NAMALWA (cell line): ENCODE measurements at regions not wholly inside any gene's neighbourhood (a gene's known extent, or its start where the extent isn't known, plus 50 kb on each side); places are given as distances from the start of the nearest gene placed in this dataset.

Experiments
- DNase-seq: peaks from one replicate; pipeline ENCODE4 v3.0.0-alpha.2; 2015; ENCODE audit warnings: low spot score

- DNase-seq: no peak
Observed at GRCh38 chr1:56069824-56070223, 509.5 kb downstream of the PLPP3 start.

DNA sequence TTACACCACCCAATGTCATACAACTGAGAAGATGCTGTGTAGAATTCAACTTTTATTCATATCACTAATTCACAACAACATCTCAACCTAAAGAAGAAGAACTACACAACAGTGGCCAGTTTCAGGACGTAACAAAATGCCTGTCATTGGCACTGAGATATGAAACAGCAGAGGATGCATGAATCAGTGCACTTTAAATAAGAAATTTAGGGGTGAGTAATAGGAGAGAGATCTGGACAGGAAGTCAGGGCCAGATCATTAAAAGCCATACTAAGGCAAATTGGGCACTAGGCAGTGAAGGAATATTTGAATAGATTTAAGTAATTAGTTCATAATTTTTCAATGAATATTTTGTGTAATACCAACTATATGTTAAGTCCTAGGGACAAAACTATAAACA lies 510.5 kb downstream of the PLPP3 start:
- no peak for DNase-seq

DNA sequence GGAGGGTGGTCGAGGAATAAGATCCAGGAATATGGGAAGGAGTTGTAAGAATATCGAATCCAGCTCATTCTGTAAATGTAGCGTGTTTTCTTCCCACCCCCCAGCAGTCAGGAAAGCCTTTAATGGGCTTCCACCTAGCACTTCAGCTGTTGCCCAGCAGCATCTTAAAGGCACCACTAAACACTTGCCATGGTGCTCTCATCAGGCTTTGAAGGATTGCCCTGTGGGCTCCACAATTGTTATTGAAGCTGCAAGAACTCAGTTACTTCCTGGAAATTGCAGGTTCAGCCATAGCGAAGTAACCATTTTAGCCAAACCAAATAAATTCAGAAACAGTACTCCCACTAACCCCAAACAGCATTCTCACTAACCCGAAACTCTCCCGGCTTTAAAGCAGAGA lies 511.2 kb downstream of the PLPP3 start:
- no peak for DNase-seq

- no peak for DNase-seq
Observed at GRCh38 chr1:56065729-56066128, 513.6 kb downstream of the PLPP3 start.

GRCh38 chr1:56064705-56065104 lies 514.7 kb downstream of the PLPP3 start:
- DNase-seq: no peak

DNA sequence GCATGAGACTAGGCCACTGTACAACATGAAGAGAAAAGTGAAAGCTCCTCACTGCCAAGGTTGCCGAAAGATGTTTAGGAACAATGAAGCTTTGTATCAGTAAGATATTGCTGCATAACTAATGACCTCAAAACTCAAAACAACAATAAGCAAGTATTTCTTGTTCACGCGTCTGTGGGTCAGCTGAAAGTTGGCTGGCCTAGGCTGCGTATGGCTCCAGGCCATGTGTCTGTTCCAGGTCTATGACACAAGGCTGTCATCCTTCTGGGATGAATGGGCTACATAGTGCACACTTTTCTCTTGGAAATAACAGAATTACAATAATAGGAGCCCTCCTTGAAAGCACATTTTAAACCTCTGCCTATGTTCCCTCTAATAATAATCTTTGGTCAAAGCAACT lies 515.9 kb downstream of the PLPP3 start:
- no peak for DNase-seq

DNA sequence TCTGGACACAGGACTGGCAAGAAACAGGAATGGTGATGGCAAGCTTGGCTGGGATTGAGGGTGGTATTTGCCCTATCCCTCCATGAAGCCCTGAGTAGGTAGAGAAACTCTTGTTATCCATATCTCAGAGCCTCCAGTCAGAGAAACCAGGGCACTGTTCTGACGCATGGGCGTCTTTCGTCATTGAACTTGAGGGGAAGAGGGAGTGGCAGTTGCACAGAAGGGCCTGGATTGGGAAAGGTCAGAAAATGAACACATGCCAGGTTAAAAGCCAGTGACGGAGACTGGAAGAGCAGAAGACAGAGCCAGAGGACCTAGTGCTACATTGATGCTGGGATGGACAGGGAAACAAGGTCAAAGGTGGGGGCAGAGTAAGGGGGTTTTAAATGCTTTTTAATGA lies 516.7 kb downstream of the PLPP3 start:
- no peak for DNase-seq

DNA sequence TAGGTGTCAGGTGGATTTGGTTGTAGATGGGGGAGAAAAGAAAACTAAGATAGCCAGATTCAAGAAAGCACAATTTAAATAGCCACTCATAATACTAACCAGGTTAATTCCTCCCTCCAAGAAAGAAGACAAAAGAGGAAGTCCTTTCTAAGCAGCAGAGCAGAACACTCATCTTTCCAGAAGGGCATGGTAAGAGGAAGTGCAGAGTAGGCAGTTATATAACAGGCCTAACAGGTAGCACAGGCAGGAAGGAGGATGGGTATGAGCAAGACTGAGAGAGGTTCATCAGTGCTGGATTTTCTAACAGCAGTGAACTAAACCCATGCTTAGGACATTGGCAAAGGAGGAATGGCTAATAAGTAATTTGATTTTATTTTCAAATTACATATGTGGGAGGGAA lies 517.5 kb downstream of the PLPP3 start:
- DNase-seq: peak; percentile 8

DNA sequence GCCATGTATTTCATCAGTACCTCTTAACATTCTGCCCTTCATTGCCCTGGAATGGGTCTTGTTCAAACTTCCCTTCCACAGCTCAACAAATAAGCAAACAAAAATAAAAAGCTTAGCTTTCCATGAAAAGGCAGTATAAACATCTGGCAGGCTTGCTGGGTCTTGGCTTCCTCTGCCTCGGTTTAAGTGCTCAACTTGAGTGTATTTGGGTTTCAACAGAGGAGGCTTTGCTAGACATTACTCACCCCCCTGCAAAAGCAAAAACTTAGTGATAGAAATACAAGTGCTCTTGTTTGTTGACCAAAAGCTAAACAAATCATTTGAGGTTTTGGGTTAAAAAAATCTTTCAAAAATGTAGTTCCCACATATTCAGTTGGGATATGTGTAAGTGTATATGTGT lies 518.5 kb downstream of the PLPP3 start:
- DNase-seq: no peak

DNA sequence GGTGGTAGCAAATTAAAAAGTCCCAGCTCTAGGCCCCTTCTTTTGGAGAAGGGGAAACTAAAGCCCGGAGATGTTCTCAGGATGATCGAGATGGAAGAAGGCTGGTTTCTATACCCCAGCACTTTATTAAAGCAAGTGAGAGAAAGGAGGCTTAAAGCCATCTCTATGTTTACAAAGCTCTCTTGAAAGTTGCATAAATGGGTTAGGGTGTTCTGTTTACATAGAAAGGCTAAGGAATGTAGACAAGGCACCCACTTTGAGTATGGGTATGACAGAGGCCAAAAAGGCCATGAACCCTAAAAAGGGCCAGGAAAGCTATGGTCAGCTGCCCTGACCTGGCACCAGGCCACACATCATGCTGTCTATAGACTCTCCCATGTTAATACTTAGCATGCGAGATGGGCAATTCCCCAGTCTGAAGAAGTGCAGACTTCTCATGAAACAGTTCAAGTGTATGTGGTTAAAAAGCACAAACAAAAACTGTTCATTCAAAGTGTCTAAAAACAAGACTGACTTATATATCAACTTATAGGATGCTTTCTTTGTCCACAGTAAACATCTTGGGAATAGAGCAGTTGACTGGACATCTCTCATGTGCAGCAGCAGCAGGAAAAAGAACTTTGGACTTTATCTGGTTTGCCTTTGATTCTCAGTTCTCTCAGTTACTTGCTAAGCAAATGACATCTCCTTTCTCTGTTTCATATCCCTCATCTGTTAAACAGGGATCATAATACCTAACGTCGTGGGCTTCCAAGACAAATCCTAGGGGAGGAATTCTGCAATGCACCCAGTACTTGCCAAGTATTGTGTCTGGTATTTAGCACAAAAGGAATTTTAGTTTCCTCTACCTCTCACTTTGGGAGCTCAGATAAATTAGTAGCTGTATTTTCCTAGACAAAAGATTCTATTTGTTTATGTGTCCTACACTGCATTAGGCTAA lies 521.6 kb downstream of the PLPP3 start:
- no peak for DNase-seq

DNA sequence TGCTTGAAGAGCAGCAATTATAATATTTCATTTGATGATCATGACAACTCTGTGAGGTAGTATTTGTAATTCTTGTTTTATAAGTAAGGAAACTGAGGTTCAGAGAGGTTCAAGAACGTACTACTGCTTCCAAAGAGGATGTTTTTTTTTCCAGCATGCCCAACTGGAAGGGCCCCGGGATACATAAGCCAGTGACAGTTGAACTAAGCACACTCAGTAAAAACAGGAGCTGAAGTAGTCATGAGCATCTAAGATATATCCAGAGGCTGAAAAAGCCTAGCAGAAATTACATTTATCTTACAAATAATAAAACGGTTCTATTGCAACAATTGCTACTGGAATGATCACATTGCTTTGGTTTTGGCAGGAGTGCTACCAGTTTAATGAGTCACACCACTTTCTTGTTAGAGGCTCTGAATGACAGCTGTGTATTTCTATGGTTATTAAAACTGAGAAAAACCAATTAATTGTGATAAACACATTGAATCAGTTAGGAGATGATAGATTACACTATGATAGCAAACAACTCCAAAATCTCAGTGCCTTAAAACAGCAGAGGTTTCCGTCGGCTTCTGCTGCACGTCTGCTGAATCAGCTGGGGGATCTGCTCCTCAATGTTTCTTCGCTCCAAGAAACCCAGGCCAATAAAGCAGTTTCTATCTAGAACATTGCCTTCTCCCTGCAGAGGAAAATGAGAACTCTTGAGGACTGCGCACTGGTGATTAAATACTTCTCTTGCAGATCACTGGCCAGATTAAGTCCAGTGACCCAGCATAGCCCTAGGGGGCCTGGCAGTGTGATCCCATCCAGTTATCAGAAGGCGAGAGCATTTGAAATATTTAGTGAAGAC lies 522.7 kb downstream of the PLPP3 start:
- no peak for DNase-seq

- DNase-seq: no peak
Observed at GRCh38 chr1:56054959-56055358, 524.4 kb downstream of the PLPP3 start.

DNA sequence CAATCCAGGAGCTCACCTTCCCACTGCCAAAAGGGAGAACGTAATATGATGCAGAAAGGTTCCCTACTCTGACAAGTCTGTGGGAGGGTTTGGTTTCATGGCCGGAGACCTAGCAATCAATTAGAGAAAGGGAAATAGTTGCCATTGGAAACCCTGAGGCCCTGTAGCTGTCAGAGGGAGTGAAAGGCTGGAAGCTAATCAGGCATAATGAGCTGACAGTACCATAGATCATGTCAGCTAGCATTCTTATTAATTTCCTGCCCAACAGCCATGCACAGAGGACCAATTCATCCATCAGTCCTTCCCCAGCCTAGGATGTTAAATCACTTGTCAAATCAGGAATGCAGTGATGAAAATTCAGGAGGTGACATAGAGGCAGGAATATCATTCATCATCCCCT lies 527.3 kb downstream of the PLPP3 start:
- DNase-seq: no peak

- no peak for DNase-seq
Observed at GRCh38 chr1:56050911-56051310, 528.5 kb downstream of the PLPP3 start.

GRCh38 chr1:56045477-56045876 lies 533.9 kb downstream of the PLPP3 start:
- no peak for DNase-seq

DNA sequence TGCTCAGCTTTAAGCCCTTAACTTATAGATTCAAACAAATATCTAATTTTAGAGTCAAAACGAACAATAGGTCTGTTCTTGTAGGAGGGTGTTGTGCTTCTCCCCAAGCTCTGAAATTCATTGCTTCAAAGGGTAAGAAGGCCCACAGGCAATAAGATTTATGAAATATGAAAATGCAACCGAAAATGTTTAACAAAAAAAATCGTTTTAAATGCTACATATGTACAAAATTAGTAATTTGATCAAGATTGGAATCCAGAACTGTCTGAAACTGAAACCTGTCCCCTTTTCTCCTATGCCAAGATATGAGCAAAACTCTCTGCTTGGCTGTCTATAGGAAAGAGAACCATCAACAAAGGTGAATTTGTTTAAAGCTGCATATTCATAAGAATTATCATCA lies 534.3 kb downstream of the PLPP3 start:
- no peak for DNase-seq

DNA sequence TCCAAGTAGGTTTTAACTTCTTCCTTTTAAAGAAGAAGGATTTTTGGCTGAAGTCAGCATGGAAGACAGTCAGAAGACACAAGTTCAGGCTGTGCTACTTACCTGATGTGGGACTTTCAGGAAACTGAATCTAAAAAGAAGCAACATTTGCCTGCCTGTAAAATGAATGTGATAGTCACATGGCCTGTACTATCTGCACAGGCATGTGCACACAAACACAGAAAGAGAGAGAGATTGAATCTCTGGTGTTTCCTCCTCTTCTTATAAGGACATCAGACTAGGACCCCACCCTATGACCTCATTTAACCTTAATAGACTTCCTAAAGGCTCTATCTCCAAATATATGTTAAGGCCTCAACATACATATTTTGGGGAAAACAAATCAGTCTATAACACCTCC lies 542.9 kb downstream of the PLPP3 start:
- no peak for DNase-seq

DNA sequence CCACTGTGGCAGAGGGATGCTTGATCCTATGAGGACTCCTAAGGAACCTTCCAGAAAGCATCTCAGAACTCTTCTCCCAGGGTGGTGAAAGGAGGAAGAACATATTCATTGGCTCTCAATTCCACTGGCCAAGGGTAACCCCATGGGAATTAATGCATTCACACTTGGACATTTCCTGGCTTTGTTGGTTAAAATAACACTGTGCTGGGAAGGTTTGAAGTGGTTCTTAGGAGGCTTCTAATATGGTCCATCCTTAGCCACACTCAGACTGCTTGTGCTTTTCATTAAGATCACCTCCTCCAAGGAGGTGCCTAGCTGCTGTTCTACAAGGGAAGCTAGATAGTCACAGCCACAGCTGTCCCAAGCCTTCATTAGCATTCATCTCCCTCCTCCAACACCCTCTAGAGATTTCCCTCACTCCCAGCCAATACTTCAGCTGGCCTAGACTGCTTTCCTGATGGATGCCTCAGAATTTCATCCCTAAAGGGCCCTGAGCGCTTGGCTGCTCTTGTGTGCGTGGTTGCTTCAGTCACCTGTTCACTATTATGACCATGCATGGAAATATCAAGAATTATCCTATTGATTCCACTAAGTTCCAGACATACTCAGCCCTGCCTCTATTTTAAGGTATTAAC lies 544.4 kb downstream of the PLPP3 start:
- no peak for DNase-seq

GRCh38 chr1:56034222-56034621 lies 545.1 kb downstream of the PLPP3 start:
- no peak for DNase-seq

- DNase-seq: no peak
Observed at GRCh38 chr1:56033321-56034037, 545.9 kb downstream of the PLPP3 start.

GRCh38 chr1:56032096-56032676 lies 547.2 kb downstream of the PLPP3 start:
- no peak for DNase-seq

DNA sequence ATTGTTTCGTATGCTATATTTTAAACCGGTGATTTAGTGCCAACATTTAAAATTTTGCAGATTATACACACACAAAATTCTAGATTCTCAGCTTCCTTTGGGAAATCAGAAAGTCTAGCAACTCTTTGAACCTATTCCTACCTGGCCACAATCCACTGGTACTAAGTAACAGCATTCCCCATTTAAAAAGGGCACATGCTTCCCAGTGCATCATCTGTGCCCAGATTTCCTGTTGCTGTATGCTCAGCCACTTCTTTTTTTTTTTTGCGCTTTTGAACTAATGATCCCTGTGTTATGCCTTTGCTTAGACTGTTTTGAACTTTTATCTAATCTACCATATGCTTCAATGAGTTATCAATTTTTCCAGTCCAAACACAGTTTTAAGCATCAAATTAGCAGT lies 548.4 kb downstream of the PLPP3 start:
- no peak for DNase-seq
